ENCODE measurements at regions not wholly inside any gene's neighbourhood (a gene's known extent, or its start where the extent isn't known, plus 50 kb on each side); places are given as distances from the start of the nearest gene placed in this dataset.

DNA sequence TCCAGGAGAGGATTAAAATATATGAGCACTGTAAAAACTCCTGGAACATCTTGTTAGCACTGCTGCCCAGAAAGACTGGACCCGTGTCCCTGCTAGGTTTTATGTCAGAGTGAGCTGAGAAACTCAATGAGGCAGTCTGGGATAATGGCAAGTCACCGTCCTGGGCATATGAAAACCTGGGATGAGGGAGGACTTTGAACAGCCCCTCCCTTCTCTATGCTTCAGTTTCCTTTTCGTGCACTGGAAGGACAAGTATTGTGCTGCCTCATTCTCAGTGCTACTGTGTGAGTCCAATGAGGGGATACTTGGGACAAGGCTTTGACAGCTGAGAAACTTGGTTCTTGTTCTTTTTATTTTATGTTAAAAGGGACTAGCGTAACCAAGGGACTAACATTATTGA, 143.0 kb upstream of the SHB start:
- DNase-seq (ENCODE audit: low read depth) = no peak
- no peak overlapping the region for H3K4me3 ChIP-seq (ENCODE audit: low read depth, low read length)

DNA sequence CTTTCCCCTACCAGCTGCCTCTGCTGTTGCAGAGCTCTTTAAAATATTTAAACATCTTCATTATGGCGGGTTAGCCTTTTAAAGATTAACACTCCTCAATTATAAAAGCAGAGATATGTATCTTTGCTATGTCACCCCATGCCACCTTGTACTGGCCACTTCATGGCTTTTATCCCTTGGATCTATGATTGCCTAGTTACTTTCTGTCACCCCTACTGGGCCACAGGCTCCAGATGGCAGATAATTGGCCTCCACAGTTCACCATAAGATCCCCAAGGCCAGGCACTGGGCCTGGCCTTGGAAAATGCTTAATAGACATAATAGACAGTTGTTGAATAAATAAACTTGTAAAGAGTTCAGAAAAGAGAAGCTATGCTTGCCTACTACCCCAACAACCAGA, 142.0 kb upstream of the SHB start:
- DNase-seq (ENCODE audit: low read depth) = no peak
- TF ChIP-seq, protein P1, sequence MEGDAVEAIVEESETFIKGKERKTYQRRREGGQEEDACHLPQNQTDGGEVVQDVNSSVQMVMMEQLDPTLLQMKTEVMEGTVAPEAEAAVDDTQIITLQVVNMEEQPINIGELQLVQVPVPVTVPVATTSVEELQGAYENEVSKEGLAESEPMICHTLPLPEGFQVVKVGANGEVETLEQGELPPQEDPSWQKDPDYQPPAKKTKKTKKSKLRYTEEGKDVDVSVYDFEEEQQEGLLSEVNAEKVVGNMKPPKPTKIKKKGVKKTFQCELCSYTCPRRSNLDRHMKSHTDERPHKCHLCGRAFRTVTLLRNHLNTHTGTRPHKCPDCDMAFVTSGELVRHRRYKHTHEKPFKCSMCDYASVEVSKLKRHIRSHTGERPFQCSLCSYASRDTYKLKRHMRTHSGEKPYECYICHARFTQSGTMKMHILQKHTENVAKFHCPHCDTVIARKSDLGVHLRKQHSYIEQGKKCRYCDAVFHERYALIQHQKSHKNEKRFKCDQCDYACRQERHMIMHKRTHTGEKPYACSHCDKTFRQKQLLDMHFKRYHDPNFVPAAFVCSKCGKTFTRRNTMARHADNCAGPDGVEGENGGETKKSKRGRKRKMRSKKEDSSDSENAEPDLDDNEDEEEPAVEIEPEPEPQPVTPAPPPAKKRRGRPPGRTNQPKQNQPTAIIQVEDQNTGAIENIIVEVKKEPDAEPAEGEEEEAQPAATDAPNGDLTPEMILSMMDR (IDR thresholded peaks at IDR 0.05; ENCODE audit: control insufficient read depth, extremely low read depth, insufficient read depth) = no peak
- no peak overlapping the region for H3K4me3 ChIP-seq (ENCODE audit: low read depth, low read length)

More for the DNA sequence above, 143.0 kb upstream of the SHB start:
- TF ChIP-seq, protein P1 (IDR thresholded peaks at IDR 0.05; ENCODE audit: control insufficient read depth, extremely low read depth, insufficient read depth) = no peak

DNA sequence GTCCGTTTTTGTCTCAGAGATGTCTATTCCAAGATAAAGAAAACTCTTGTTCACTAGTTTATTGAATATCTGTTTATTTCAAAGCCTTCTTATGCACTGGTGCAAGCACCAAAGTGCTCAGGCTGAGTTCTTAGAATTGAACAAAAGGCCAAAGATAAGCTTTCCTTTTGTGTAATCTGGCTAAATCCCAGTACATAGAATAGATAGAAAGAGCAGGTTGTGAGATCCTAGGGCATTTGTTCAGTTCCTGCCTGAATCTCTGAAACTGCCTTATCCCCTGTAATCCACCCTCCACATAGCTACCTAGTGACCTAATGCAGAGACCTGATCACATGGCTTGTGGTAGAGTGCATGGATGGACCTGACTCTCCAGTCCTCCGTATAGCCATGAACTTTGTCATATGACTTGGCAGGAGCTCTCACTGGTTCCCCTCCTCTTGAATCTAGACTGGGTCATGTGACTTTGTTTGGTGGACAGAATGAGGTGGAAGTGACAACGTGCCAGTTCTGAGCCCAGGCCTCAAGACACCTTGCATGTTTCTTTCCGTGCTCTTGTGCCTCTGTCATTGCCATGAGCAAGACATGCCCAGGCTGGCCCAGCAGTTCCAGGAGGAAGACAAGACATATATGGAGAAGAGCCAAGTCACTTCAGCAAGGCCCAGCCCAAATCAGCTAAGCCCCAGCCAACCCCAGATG, 139.3 kb upstream of the SHB start:
- H3K4me3 ChIP-seq (ENCODE audit: low read depth, low read length) = no peak overlapping the region
- TF ChIP-seq, protein P1 (IDR thresholded peaks at IDR 0.05; ENCODE audit: control insufficient read depth, extremely low read depth, insufficient read depth) = no peak
- DNase-seq (ENCODE audit: low read depth) = no peak

DNA sequence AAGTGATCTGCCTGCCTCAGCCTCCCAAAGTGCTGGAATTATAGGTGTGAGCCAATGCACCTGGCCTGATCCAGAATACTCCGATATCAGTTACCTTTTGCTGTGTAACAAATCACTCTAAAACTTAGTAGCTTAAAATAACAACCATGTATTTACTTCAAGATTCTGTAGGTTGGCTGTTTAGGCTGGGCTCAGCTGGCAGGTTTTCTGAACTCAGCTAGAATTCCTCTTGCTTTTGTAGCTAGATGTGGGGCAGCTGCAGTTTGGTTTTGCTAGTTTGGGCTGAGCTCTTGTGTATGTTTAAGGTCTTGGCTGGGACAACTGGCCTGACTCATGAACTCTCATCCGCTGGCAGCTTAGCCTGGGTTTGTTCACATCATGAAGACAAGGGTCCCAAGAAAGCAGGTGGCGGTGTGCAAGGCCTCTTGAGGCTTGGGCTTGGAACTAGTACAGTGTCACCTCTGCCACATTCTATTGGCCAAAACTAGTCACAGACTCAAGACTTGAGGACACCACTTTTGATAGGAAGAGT, 138.3 kb upstream of the SHB start:
- no peak overlapping the region for H3K4me3 ChIP-seq (ENCODE audit: low read depth, low read length)
- no peak for DNase-seq (ENCODE audit: low read depth)
- TF ChIP-seq, protein P1 (IDR thresholded peaks at IDR 0.05; ENCODE audit: control insufficient read depth, extremely low read depth, insufficient read depth) = no peak

DNA sequence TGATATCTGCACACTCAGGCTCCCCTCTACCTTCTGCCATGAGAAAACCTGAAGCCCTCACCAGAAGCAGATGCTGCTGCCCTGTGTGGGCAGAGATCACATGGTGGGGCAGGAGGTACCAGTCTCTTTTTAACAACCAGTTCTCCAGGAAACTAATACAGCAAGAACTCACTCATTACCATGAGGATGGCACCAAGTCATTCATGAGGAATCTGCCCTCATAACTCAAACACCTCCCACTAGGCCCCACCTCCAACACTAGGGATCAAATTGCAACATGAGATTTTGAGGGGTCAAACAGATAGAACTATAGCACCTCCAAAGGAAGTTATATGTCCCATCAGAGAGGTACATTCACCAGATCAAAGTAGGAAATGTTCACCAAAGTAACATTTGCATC, 136.3 kb upstream of the SHB start:
- TF ChIP-seq, protein P1 (IDR thresholded peaks at IDR 0.05; ENCODE audit: control insufficient read depth, extremely low read depth, insufficient read depth) = no peak
- no peak overlapping the region for H3K4me3 ChIP-seq (ENCODE audit: low read depth, low read length)
- DNase-seq (ENCODE audit: low read depth) = no peak

DNA sequence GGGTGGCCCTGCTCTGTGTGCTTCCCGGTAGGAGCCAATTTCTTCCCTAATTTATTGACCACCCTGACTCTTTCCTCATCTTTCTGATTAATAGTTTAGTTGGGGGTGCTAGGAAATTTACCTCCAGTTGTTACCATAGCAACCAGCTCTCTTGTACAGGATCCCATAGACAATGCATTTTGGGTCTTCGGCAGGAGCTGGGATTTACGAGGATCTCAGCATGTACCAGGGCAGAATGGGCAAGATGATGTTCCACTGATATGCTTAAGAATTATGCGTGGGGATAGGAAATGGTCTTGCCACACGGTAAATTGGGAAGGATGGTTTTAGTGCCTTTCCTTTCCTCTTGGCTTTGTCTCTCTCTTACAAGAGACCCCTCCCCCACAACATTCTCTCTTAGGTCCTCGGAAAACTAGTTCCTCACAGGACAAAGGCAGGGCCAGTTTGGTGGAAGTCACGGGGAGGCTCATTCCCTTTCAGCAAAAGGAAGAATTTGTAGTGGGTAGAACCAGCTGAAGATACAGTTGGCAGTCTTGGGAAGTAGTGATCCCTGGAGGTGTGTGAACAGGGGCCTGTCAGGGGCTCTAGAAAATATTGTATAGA, 133.4 kb upstream of the SHB start:
- no peak for DNase-seq (ENCODE audit: low read depth)
- TF ChIP-seq, protein P1 (IDR thresholded peaks at IDR 0.05; ENCODE audit: control insufficient read depth, extremely low read depth, insufficient read depth) = no peak
- H3K4me3 ChIP-seq (ENCODE audit: low read depth, low read length) = no peak overlapping the region

Data from LNCaP clone FGC (cell line).